Vagina (tissue), 2 donors: ENCODE measurements at regions not wholly inside any gene's neighbourhood (a gene's known extent, or its start where the extent isn't known, plus 50 kb on each side); places are given as distances from the start of the nearest gene placed in this dataset.

Source experiments
- POLR2A ChIP-seq, 2 donors: fragments of 450-650 bp; IDR thresholded peaks; one replicate each; pipeline ENCODE4 v1.6.1; 2017; ENCODE audit warnings: antibody characterized with exemption in 2 of 2, mild to moderate bottlenecking in 2 of 2, moderate library complexity in 2 of 2
- TF ChIP-seq, protein P1 (sequence below), 3 experiments: fragments of 450-650 bp in 2 of 3; fragments of 200-600 bp in 1 of 3; sonication (generic) in 1 of 3; IDR thresholded peaks; one replicate each; pipeline ENCODE4 v1.5.1; 2017 to 2019; ENCODE audit warnings: antibody characterized with exemption in 3 of 3, mild to moderate bottlenecking in 2 of 3, moderate library complexity in 2 of 3

DNA sequence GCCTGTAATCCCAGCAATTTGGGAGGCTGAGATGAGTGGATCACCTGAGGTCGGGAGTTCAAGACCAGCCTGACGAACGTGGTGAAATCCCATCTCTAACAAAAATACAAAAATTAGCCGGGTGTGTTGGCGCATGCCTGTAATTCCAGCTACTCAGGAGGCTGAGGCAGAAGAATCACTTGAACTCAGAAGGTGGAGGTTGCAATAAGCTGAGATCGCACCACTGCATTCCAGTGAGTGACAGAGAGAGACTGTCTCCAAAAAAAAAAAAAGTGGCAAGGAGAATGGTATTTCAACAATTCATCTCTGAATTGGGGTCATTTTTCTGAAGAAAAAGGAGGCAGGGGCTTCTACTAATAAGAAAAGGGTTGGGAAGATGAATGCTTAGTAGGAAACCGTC, 111.5 kb upstream of the NHSL1 start:
- no peak for TF ChIP-seq POLR2A (IDR thresholded peaks at IDR 0.05)
- TF ChIP-seq, protein P1, sequence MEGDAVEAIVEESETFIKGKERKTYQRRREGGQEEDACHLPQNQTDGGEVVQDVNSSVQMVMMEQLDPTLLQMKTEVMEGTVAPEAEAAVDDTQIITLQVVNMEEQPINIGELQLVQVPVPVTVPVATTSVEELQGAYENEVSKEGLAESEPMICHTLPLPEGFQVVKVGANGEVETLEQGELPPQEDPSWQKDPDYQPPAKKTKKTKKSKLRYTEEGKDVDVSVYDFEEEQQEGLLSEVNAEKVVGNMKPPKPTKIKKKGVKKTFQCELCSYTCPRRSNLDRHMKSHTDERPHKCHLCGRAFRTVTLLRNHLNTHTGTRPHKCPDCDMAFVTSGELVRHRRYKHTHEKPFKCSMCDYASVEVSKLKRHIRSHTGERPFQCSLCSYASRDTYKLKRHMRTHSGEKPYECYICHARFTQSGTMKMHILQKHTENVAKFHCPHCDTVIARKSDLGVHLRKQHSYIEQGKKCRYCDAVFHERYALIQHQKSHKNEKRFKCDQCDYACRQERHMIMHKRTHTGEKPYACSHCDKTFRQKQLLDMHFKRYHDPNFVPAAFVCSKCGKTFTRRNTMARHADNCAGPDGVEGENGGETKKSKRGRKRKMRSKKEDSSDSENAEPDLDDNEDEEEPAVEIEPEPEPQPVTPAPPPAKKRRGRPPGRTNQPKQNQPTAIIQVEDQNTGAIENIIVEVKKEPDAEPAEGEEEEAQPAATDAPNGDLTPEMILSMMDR (IDR thresholded peaks at IDR 0.05): no peak
